ENCODE measurements at regions not wholly inside any gene's neighbourhood (a gene's known extent, or its start where the extent isn't known, plus 50 kb on each side); places are given as distances from the start of the nearest gene placed in this dataset.

DNA sequence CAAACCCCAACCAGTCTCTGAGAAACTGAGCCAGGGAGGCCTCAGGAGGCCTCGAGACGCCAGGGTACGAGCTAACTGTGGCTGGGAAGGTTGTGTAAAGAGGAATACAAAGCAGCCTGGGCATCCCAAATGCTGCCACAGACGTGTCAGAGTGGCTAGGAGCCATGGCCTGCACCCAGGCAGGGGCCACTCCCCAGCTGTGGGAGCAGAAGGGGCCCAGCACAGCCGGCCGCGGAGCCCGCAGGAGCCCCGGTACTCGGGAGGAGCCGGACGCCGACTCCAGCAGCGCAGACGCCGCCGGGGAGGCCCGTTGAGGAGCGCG, 349.8 kb upstream of the B3GAT1 start:
- TF ChIP-seq POLR2A (IDR thresholded peaks at IDR 0.05) = no peak
- Histone ChIP-seq H3K4me1 (no peaks in the 10 kb centered on the region), H3K4me3 (no peak overlapping the region), H3K36me3 (no peaks in the 10 kb centered on the region), H3K9me3 (no peaks in the 10 kb centered on the region), H3K27me3 (no peaks in the 10 kb centered on the region), H3K27ac (no peak overlapping the region)
- no peak for DNase-seq
- intact Hi-C loops (cut with DNase I; ENCODE audit: low total_unique reads) = no loop called here

DNA sequence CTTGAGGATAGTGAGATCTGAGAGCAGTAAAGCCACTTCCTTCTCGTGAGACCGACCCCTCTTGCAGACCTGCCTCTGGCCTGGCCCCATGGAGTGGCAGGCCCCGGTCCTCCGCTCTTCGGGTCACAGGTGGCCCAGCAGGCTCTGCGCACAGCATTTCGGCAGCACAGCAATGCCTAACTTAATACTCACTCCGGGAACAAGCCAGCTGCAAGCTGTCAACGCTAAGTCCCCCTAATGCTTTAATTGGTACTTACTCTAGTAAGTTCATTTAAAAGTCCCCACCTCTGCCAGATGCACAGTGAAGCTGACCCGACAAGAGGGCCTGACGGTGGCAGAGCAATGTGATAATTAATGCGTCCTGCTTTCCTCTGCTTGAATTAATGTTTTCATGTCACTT, 349.3 kb upstream of the B3GAT1 start:
- Histone ChIP-seq H3K27ac (no peak overlapping the region), H3K9me3 (no peaks in the 10 kb centered on the region), H3K4me1 (no peaks in the 10 kb centered on the region), H3K36me3 (no peaks in the 10 kb centered on the region), H3K27me3 (no peaks in the 10 kb centered on the region), H3K4me3 (no peak overlapping the region)
- intact Hi-C loops (cut with DNase I; ENCODE audit: low total_unique reads) = no loop called here
- no peak for TF ChIP-seq POLR2A (IDR thresholded peaks at IDR 0.05)
- TF ChIP-seq, protein P1, sequence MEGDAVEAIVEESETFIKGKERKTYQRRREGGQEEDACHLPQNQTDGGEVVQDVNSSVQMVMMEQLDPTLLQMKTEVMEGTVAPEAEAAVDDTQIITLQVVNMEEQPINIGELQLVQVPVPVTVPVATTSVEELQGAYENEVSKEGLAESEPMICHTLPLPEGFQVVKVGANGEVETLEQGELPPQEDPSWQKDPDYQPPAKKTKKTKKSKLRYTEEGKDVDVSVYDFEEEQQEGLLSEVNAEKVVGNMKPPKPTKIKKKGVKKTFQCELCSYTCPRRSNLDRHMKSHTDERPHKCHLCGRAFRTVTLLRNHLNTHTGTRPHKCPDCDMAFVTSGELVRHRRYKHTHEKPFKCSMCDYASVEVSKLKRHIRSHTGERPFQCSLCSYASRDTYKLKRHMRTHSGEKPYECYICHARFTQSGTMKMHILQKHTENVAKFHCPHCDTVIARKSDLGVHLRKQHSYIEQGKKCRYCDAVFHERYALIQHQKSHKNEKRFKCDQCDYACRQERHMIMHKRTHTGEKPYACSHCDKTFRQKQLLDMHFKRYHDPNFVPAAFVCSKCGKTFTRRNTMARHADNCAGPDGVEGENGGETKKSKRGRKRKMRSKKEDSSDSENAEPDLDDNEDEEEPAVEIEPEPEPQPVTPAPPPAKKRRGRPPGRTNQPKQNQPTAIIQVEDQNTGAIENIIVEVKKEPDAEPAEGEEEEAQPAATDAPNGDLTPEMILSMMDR (IDR thresholded peaks at IDR 0.05) = no peak
- no peak for DNase-seq

DNA sequence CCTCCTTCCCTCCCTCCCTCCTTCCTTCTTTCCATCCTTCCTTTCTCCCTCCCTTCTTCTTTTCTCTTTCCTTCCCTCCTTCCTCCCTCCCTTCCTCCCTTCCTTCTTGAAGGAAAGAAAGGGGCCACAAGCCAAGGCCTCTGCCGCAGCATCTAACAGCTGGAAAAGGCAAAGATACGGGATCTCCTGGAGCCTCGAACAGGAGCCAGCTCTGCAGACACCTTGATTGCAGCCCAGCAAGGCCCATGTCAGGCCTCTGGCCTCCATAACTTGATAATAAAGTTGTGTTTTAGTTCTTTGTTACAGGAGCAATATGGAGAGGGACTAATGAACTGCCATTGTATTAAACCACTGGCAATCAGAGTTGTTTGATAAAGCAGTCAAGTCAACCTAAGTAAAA, 348.9 kb upstream of the B3GAT1 start:
- no peak for TF ChIP-seq POLR2A (IDR thresholded peaks at IDR 0.05)
- TF ChIP-seq, protein P1 (IDR thresholded peaks at IDR 0.05) = no peak
- H3K4me1 ChIP-seq = no peaks in the 10 kb centered on the region
- DNase-seq = no peak
- intact Hi-C loops (cut with DNase I; ENCODE audit: low total_unique reads) = no loop called here
- no peaks in the 10 kb centered on the region for H3K27me3 ChIP-seq
- H3K27ac ChIP-seq = no peak overlapping the region
- no peaks in the 10 kb centered on the region for H3K9me3 ChIP-seq
- H3K4me3 ChIP-seq = no peak overlapping the region
- H3K36me3 ChIP-seq = no peaks in the 10 kb centered on the region

DNA sequence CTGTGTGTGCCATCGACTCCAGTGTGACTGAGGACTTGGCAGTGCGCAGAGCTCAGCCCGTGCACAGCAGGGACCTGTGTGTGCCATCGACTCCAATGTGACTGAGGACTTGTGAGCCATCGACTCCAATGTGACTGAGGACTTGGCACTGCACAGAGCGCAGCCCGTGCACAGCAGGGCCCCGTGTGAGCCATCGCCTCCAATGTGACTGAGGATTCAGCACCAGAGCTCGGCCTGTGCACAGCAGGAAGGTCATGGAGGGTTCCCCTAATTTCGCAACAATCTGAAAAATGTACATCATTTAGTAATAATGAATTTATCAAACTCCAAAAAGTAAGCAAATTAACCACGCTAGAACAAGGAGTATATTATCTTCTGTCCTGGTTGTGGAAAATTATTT, 348.3 kb upstream of the B3GAT1 start:
- Histone ChIP-seq H3K4me1 (no peaks in the 10 kb centered on the region), H3K4me3 (no peak overlapping the region), H3K27me3 (no peaks in the 10 kb centered on the region), H3K9me3 (no peaks in the 10 kb centered on the region), H3K27ac (no peak overlapping the region), H3K36me3 (no peaks in the 10 kb centered on the region)
- TF ChIP-seq, protein P1 (IDR thresholded peaks at IDR 0.05) = no peak
- no peak for TF ChIP-seq POLR2A (IDR thresholded peaks at IDR 0.05)
- intact Hi-C loops (cut with DNase I; ENCODE audit: low total_unique reads) = no loop called here
- DNase-seq = no peak

DNA sequence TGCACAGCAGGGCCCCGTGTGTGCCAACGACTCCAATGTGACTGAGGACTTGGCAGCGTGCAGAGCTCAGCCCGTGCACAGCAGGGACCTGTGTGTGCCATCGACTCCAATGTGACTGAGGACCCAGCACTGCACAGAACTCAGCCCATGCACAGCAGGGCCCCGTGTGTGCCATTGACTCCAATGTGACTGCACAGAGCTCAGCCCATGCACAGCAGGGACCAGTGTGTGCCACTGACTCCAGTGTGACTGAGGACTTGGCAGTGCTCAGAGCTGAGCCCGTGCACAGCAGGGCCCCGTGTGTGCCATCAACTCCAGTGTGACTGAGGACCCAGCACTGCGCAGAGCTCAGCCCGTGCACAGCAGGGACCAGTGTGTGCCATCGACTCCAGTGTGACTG, 347.8 kb upstream of the B3GAT1 start:
- no peak for DNase-seq
- intact Hi-C loops (cut with DNase I; ENCODE audit: low total_unique reads) = no loop called here
- Histone ChIP-seq H3K27me3 (no peaks in the 10 kb centered on the region), H3K4me3 (no peak overlapping the region), H3K27ac (no peak overlapping the region), H3K36me3 (no peaks in the 10 kb centered on the region), H3K4me1 (no peaks in the 10 kb centered on the region), H3K9me3 (no peaks in the 10 kb centered on the region)
- no peak for TF ChIP-seq POLR2A (IDR thresholded peaks at IDR 0.05)
- TF ChIP-seq, protein P1 (IDR thresholded peaks at IDR 0.05) = no peak

DNA sequence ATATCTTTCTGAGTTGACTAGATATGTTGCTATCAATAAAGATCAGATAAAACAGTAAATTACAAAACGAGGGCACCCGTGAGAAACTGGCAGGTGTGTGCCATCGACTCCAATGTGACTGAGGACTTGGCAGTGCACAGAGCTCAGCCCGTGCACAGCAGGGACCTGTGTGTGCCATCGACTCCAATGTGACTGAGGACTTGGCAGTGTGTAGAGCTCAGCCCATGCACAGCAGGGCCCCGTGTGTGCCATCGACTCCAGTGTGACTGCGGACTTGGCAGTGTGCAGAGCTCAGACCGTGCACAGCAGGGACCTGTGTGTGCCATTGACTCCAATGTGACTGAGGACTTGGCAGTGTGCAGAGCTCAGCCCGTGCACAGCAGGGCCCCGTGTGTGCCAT, 347.2 kb upstream of the B3GAT1 start:
- H3K9me3 ChIP-seq = no peaks in the 10 kb centered on the region
- H3K4me1 ChIP-seq = no peaks in the 10 kb centered on the region
- no peak overlapping the region for H3K4me3 ChIP-seq
- intact Hi-C loops (cut with DNase I; ENCODE audit: low total_unique reads) = no loop called here
- H3K36me3 ChIP-seq = no peaks in the 10 kb centered on the region
- H3K27me3 ChIP-seq = no peaks in the 10 kb centered on the region
- H3K27ac ChIP-seq = no peak overlapping the region
- no peak for DNase-seq
- TF ChIP-seq POLR2A (IDR thresholded peaks at IDR 0.05) = no peak
- TF ChIP-seq, protein P1 (IDR thresholded peaks at IDR 0.05) = no peak

Data from uterus (tissue), 3 donors.